ENCODE measurements at regions not wholly inside any gene's neighbourhood (a gene's known extent, or its start where the extent isn't known, plus 50 kb on each side); places are given as distances from the start of the nearest gene placed in this dataset.
"Not testable (repeated sequence)": the region's sequence is repeated elsewhere in the genome, so short reads cannot be mapped to it uniquely, and the experiment has no call there.

GRCh38 chr2:157015015-157015575, 242.4 kb upstream of the GALNT5 start:
- TF ChIP-seq EZH2 (IDR thresholded peaks at IDR 0.05; ENCODE audit: borderline replicate concordance, low read length) (no peak), CTCF (IDR thresholded peaks at IDR 0.05; ENCODE audit: low read length) (no peak)
- no peaks in the 10 kb centered on the region for H3F3A ChIP-seq (ENCODE audit: insufficient read depth, low read length)
- H3K4me3 ChIP-seq (ENCODE audit: low read depth, low read length, poor library complexity, severe bottlenecking) = no peak overlapping the region
- H3K4me2 ChIP-seq (ENCODE audit: low read length) = no peak overlapping the region
- H2AFZ ChIP-seq (ENCODE audit: low read length) = no peak overlapping the region
- H3K79me2 ChIP-seq (ENCODE audit: insufficient read depth, low read length) = no peaks in the 10 kb centered on the region
- no peak overlapping the region for H3K9ac ChIP-seq (ENCODE audit: low read length)
- no peaks in the 10 kb centered on the region for H3K4me1 ChIP-seq (ENCODE audit: insufficient read depth, low read length, severe bottlenecking)
- H3K27ac ChIP-seq (ENCODE audit: low read depth, low read length, poor library complexity, severe bottlenecking) = no peak overlapping the region
- no peaks in the 10 kb centered on the region for H3K36me3 ChIP-seq (ENCODE audit: insufficient read depth, low read length)
- no peaks in the 10 kb centered on the region for H3K27me3 ChIP-seq (ENCODE audit: insufficient read depth, low read length)
- H4K20me1 ChIP-seq (ENCODE audit: insufficient read depth, low read length) = no peaks in the 10 kb centered on the region
- no peaks in the 10 kb centered on the region for H3K9me3 ChIP-seq (ENCODE audit: low read length)
- H3K9me2 ChIP-seq (ENCODE audit: low read depth, low read length) = no peaks in the 10 kb centered on the region

DNA sequence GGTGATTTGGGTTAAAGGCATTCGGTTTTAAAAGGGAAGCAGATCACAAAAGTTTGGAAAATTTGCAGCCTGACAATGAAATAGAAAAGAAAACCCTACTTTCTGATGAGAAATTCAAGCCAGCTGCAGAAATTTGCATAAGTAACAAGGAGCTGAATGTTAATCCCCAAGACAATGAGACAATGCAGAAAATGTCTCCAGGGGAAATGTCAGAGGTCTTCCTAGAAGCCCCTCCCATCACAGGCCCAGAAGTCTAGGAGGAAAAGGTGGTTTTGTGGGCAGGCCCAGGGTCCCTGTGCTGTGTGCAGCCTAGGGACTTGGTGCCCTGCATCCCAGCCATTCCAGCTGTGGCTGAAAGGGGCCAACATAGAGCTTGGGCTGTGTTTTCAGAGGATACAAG, 234.2 kb upstream of the GALNT5 start:
- not testable (repeated sequence) for H3K4me1 ChIP-seq (ENCODE audit: insufficient read depth, low read length, severe bottlenecking); H3K4me3 ChIP-seq (ENCODE audit: low read depth, low read length, poor library complexity, severe bottlenecking); H3K36me3 ChIP-seq (ENCODE audit: insufficient read depth, low read length); H3K27ac ChIP-seq (ENCODE audit: low read depth, low read length, poor library complexity, severe bottlenecking); H2AFZ ChIP-seq (ENCODE audit: low read length); H3K79me2 ChIP-seq (ENCODE audit: insufficient read depth, low read length); H3K9me3 ChIP-seq (ENCODE audit: low read length); H3K9ac ChIP-seq (ENCODE audit: low read length); H3K4me2 ChIP-seq (ENCODE audit: low read length); H4K20me1 ChIP-seq (ENCODE audit: insufficient read depth, low read length); H3F3A ChIP-seq (ENCODE audit: insufficient read depth, low read length); H3K9me2 ChIP-seq (ENCODE audit: low read depth, low read length); H3K27me3 ChIP-seq (ENCODE audit: insufficient read depth, low read length)

DNA sequence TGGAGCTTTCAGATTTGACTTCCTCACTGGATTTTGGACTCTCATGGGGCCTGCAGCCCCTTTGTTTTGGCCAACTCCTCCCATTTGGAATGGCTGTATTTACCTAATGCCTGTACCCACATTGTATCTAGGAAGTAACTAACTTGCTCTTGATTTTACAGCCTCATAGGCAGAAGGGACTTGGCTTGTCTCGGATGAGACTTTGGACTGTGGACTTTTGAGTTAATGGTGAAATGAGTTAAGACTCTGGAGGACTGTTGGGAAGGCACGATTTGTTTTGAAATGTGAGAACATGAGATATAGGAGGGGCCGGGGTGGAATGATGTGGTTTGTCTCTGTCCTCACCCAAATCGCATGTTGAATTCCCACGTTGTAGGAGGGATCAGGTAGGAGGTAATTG, 233.4 kb upstream of the GALNT5 start:
- Histone ChIP-seq H3K4me1 (ENCODE audit: insufficient read depth, low read length, severe bottlenecking) (no peaks in the 10 kb centered on the region), H3K9ac (ENCODE audit: low read length) (no peak overlapping the region), H3K27ac (ENCODE audit: low read depth, low read length, poor library complexity, severe bottlenecking) (no peak overlapping the region), H3F3A (ENCODE audit: insufficient read depth, low read length) (no peaks in the 10 kb centered on the region), H3K27me3 (ENCODE audit: insufficient read depth, low read length) (no peaks in the 10 kb centered on the region), H4K20me1 (ENCODE audit: insufficient read depth, low read length) (no peaks in the 10 kb centered on the region), H3K9me3 (ENCODE audit: low read length) (no peaks in the 10 kb centered on the region), H3K36me3 (ENCODE audit: insufficient read depth, low read length) (no peaks in the 10 kb centered on the region), H3K4me3 (ENCODE audit: low read depth, low read length, poor library complexity, severe bottlenecking) (no peak overlapping the region), H3K4me2 (ENCODE audit: low read length) (no peak overlapping the region), H2AFZ (ENCODE audit: low read length) (no peak overlapping the region), H3K79me2 (ENCODE audit: insufficient read depth, low read length) (no peaks in the 10 kb centered on the region), H3K9me2 (ENCODE audit: low read depth, low read length) (no peaks in the 10 kb centered on the region)
- TF ChIP-seq EZH2 (IDR thresholded peaks at IDR 0.05; ENCODE audit: borderline replicate concordance, low read length) (no peak), CTCF (IDR thresholded peaks at IDR 0.05; ENCODE audit: low read length) (no peak)

- Histone ChIP-seq H2AFZ (ENCODE audit: low read length) (no peak overlapping the region), H3K9me3 (ENCODE audit: low read length) (no peaks in the 10 kb centered on the region), H3K27ac (ENCODE audit: low read depth, low read length, poor library complexity, severe bottlenecking) (no peak overlapping the region), H3K79me2 (ENCODE audit: insufficient read depth, low read length) (no peaks in the 10 kb centered on the region), H3K9me2 (ENCODE audit: low read depth, low read length) (no peaks in the 10 kb centered on the region), H3K4me3 (ENCODE audit: low read depth, low read length, poor library complexity, severe bottlenecking) (no peak overlapping the region), H3F3A (ENCODE audit: insufficient read depth, low read length) (no peaks in the 10 kb centered on the region), H4K20me1 (ENCODE audit: insufficient read depth, low read length) (no peaks in the 10 kb centered on the region), H3K27me3 (ENCODE audit: insufficient read depth, low read length) (no peaks in the 10 kb centered on the region), H3K9ac (ENCODE audit: low read length) (no peak overlapping the region), H3K36me3 (ENCODE audit: insufficient read depth, low read length) (no peaks in the 10 kb centered on the region), H3K4me2 (ENCODE audit: low read length) (no peak overlapping the region), H3K4me1 (ENCODE audit: insufficient read depth, low read length, severe bottlenecking) (no peaks in the 10 kb centered on the region)
- TF ChIP-seq CTCF (IDR thresholded peaks at IDR 0.05; ENCODE audit: low read length) = no peak
- TF ChIP-seq EZH2 (IDR thresholded peaks at IDR 0.05; ENCODE audit: borderline replicate concordance, low read length) = no peak
Measured at GRCh38 chr2:157032017-157032416, 225.5 kb upstream of the GALNT5 start.

Measured in OCI-LY1 (cell line).